Heart right ventricle (tissue), 16 donors: ENCODE measurements at regions not wholly inside any gene's neighbourhood (a gene's known extent, or its start where the extent isn't known, plus 50 kb on each side); places are given as distances from the start of the nearest gene placed in this dataset.

Experiments used
- ATAC-seq, 8 donors: fragments of 200-7000 bp; cut with Tn5 transposase; one replicate each; pipeline ENCODE4 v1.9.1; 2020; ENCODE audit warnings: mild to moderate bottlenecking in 8 of 8, moderate library complexity in 8 of 8, moderate number of reproducible peaks in 1 of 8
- DNase-seq, 2 donors: peaks; one replicate each; pipeline ENCODE4 v3.0.0-alpha.2; 2020
- H3K27ac ChIP-seq, 10 donors: fragments of 200-600 bp; sonication (generic) in 2 of 10; one replicate each; pipeline versions ENCODE4 v1.5.0 to v1.8.0; 2020 to 2022; ENCODE audit warnings: mild to moderate bottlenecking in 3 of 10
- H3K27me3 ChIP-seq, 7 donors: fragments of 200-600 bp; one replicate each; pipeline ENCODE4 v1.8.0; 2021 to 2022; ENCODE audit warnings: mild to moderate bottlenecking in 2 of 7
- H3K36me3 ChIP-seq, 9 donors: fragments of 200-600 bp; sonication (generic) in 1 of 9; one replicate each; pipeline versions ENCODE4 v1.5.0 to v1.8.0; 2020 to 2022; ENCODE audit warnings: mild to moderate bottlenecking in 2 of 9
- H3K4me1 ChIP-seq, 9 donors: fragments of 200-600 bp; sonication (generic) in 1 of 9; one replicate each; pipeline versions ENCODE4 v1.5.0 to v1.8.0; 2020 to 2022; ENCODE audit warnings: mild to moderate bottlenecking in 4 of 9
- H3K4me3 ChIP-seq, 10 donors: fragments of 200-600 bp; sonication (generic) in 2 of 10; one replicate each; pipeline versions ENCODE4 v1.5.0 to v1.8.0; 2020 to 2022; ENCODE audit warnings: mild to moderate bottlenecking in 7 of 10, moderate library complexity in 2 of 10
- H3K9me3 ChIP-seq, 11 donors: fragments of 200-600 bp in 10 of 11; sonication (generic) in 2 of 11; one replicate each; pipeline versions ENCODE4 v1.5.0 to v1.8.0; 2013 to 2022; ENCODE audit warnings: mild to moderate bottlenecking in 2 of 11, control low read depth in 1 of 11, moderate library complexity in 1 of 11
- WGBS, 2 donors: extraction: QIAGEN DNeasy Blood & Tissue Kit; methylation state at CpG; one replicate each; pipeline ENCODE4 v1.1.7; 2013; ENCODE audit warnings: inconsistent platforms in 1 of 2; 5-methylcytosine and 5-hydroxymethylcytosine counted together
- intact Hi-C, 10 donors: fragments of 100-400 bp; cut with DNase I; formaldehyde crosslinking; loops; one replicate each; pipeline versions ENCODE4 v1.11.1 to v1.14.2; 2022
- TF ChIP-seq, protein P1 (sequence below), 9 donors: fragments of 200-600 bp; sonication (generic) in 2 of 9; IDR thresholded peaks; one replicate each; pipeline versions ENCODE4 v1.5.0 to v1.8.0; 2021 to 2022; ENCODE audit warnings: antibody characterized with exemption in 9 of 9, mild to moderate bottlenecking in 5 of 9, moderate library complexity in 1 of 9
- donor health status: Arrhythmogenic right ventricular cardiomyopathy.
- donor health status: ischemic (EF 13 %, LVEDD 7.1; RV severe dilation, severe dysfunction).
- donor health status: healthy with polysubstance abuse.
- donor health status: DM: no; HTN: yes; CAD: no.
- donor health status: DM: no; HTN: no; CAD: no.
- donor health status: ischemic (EF 25% LVEDD 6.9; RV normal size, moderate dysfunction).
- donor health status: ischemic (EF 25% LVEDD 5.7; RV mildly dilated, moderate dysfunction).
- donor health status: healthy.
- donor health status: DM: yes; HTN: yes; CAD: no.
- donor health status: Ischemic cardiomyopathy.
- donor health status: ischemic (EF 35%, LVEDD 5.7; RV mildly dilated, moderate dysfunction).
- donor health status: nonischemic (EF 11% LVEDD 7.7; RV severe dilation, severe dysfunction).
- donor health status: DM: yes; HTN: yes; CAD: no.
- donor health status: PGD.
- donor health status: ischemic (EF 29% LVEDD 5.4; RV normal size, mild dysfunction).
- donor health status: nonischemic (EF 23%, LVEDD 6.1; RV moderate dilation, normal function).

- Histone ChIP-seq H3K27ac (peak overlapping the region in 4 of 10 donors; percentile 4 to 30 (median 16)), H3K4me1 (peaks cover 2 to 51% (median 29%) of the 10 kb centered on the region in 9 donors), H3K36me3 (no peaks in the 10 kb centered on the region), H3K27me3 (no peaks in the 10 kb centered on the region), H3K9me3 (no peaks in the 10 kb centered on the region), H3K4me3 (no peak overlapping the region)
- intact Hi-C loops = loop anchor here in 1 of 10 donors (5.0 kb wide), 1 partner anchor 51 kb away; no protein-coding TSS in a partner anchor
- no peak for ATAC-seq
- TF ChIP-seq, protein P1, sequence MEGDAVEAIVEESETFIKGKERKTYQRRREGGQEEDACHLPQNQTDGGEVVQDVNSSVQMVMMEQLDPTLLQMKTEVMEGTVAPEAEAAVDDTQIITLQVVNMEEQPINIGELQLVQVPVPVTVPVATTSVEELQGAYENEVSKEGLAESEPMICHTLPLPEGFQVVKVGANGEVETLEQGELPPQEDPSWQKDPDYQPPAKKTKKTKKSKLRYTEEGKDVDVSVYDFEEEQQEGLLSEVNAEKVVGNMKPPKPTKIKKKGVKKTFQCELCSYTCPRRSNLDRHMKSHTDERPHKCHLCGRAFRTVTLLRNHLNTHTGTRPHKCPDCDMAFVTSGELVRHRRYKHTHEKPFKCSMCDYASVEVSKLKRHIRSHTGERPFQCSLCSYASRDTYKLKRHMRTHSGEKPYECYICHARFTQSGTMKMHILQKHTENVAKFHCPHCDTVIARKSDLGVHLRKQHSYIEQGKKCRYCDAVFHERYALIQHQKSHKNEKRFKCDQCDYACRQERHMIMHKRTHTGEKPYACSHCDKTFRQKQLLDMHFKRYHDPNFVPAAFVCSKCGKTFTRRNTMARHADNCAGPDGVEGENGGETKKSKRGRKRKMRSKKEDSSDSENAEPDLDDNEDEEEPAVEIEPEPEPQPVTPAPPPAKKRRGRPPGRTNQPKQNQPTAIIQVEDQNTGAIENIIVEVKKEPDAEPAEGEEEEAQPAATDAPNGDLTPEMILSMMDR (IDR thresholded peaks at IDR 0.05) = no peak
- no peak for DNase-seq
Observed at GRCh38 chr18:22337833-22338232, 79.9 kb downstream of the CTAGE1 start.

DNA sequence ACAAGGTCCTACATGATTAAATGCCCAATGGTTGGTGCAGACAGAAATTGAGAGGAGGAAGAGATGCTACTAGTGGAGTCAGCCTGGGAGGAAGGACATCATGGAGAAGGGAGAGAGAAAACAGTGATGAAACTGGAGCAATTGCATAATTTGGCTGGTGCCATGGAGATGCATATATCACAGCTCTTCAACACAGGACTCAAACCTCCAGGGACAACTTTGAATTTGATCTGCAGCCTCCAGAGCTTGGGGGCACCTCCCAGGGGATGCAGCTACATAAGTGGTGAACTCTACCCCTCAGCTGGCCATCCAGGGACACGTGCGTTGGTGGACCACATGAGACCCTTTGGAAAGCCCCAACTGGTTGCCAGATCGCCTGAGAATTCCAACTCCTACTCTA, 80.4 kb downstream of the CTAGE1 start:
- ATAC-seq (peak in 2 of 8 donors; percentile 26), DNase-seq (no peak)
- peaks cover 2 to 47% (median 26%) of the 10 kb centered on the region in 9 donors for H3K4me1 ChIP-seq
- H3K36me3 ChIP-seq = no peaks in the 10 kb centered on the region
- TF ChIP-seq, protein P1 (IDR thresholded peaks at IDR 0.05) = no peak
- peak overlapping the region in 4 of 10 donors; percentile 4 to 30 (median 16) for H3K27ac ChIP-seq
- 54 to 66% methylated on average over 3 of the region's 3 CpGs for WGBS, 2 donors
- intact Hi-C loops = loop anchor here in 1 of 10 donors (5.0 kb wide), 1 partner anchor 50 kb away; no protein-coding TSS in a partner anchor
- no peak overlapping the region for H3K4me3 ChIP-seq
- H3K9me3 ChIP-seq = no peaks in the 10 kb centered on the region
- H3K27me3 ChIP-seq = no peaks in the 10 kb centered on the region

DNA sequence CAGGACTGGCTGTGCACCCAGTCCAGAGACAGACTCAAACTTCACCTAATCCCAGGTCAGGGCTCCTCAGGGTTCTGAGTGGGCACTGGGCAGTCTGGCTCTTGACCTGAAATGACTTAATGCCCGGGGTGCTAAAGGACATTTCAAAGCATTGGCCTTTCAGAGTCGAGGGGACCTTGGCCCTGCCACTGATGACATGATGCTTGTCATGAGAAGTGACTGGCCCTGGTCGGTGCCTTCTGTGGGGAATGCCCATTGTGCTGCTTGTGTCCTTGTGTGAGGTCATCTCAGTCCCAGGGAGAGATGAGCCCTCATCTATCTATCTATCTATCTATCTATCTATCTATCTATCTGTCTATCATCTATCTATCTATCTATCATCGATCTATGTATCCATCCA, 81.3 kb downstream of the CTAGE1 start:
- Histone ChIP-seq H3K4me3 (no peak overlapping the region), H3K4me1 (peaks cover 2 to 46% (median 26%) of the 10 kb centered on the region in 9 donors), H3K9me3 (no peaks in the 10 kb centered on the region), H3K27ac (peak overlapping the region in 4 of 10 donors; percentile 4 to 55 (median 24)), H3K36me3 (no peaks in the 10 kb centered on the region), H3K27me3 (no peaks in the 10 kb centered on the region)
- no peak for ATAC-seq
- intact Hi-C loops = loop anchor here in 1 of 10 donors (5.0 kb wide), 1 partner anchor 49 kb away; no protein-coding TSS in a partner anchor
- TF ChIP-seq, protein P1 (IDR thresholded peaks at IDR 0.05) = no peak
- DNase-seq = no peak
- WGBS, 2 donors = 78 to 79% methylated on average over 4 of the region's 4 CpGs

DNA sequence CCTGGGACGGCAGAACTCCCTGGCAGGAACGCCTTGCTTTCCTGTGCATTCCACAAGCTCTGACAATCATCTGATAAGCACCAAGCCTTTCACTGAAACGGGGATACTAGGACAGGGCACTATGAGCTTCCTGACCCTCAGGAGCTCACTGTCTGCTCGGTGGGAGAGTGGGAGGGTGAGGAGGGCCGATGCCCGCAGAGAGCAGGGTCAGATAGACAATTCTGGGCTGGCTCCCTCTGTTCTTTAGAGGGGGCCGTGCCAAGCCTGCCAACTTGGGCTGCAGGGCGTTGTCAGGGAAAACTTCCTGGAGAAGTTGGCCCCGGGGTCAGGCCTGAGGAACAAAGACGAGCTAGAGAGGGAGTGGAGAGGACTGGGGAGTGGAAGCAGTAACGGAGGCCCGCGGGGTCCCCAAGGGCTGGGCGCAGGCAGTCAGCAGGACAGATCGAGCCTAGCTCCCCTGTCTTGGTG, 82.0 kb downstream of the CTAGE1 start:
- intact Hi-C loops = loop anchor here in 1 of 10 donors (5.0 kb wide), 1 partner anchor 48 kb away; no protein-coding TSS in a partner anchor
- Histone ChIP-seq H3K4me3 (peak overlapping the region in 3 of 10 donors; percentile 4 to 16 (median 10)), H3K36me3 (no peaks in the 10 kb centered on the region), H3K27me3 (no peaks in the 10 kb centered on the region), H3K4me1 (peaks cover 2 to 43% (median 26%) of the 10 kb centered on the region in 9 donors), H3K9me3 (no peaks in the 10 kb centered on the region), H3K27ac (peak overlapping the region in 8 of 10 donors; percentile 4 to 59 (median 40))
- ATAC-seq = peak in 7 of 8 donors; percentile 21 to 52 (median 38)
- DNase-seq = no peak
- WGBS, 2 donors = 42 to 44% methylated on average over 15 of the region's 15 CpGs
- TF ChIP-seq, protein P1 (IDR thresholded peaks at IDR 0.05) = no peak
